ENCODE measurements at regions not wholly inside any gene's neighbourhood (a gene's known extent, or its start where the extent isn't known, plus 50 kb on each side); places are given as distances from the start of the nearest gene placed in this dataset.

DNA sequence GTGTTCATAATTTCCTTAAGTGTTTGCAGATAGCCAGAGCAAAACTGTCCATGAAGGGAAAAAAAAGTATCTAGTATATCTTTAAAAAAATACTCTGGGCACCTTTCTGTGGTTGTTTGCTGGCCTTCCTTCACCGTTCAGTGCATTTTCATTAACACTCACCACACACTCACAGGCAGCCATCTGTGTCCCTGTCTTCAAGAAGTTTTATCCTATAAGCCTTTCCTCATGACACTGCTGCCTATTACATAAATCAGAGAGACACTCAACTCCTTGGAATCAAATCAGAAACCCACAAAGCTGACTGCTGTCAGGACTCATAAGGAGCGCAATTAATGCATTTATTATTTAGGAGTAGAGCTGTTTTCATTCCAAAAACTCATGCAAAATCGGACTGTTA, 1720.2 kb downstream of the PCDH7 start:
- peaks cover 34% of the 10 kb centered on the region for H3K4me1 ChIP-seq (ENCODE audit: insufficient read depth, low read length, poor library complexity, severe bottlenecking)
- POLR2A ChIA-PET = interaction anchor here (2.5 kb wide), 1 partner anchor 13 kb away, joined by 13 read pairs; no protein-coding TSS in a partner anchor
- H2AFZ ChIP-seq (ENCODE audit: low read length) = peak overlapping the region; percentile 86
- CTCF ChIA-PET (ENCODE audit: unreplicated experiment) = no interaction called here
- no peaks in the 10 kb centered on the region for H3K9me2 ChIP-seq (ENCODE audit: insufficient read depth, low read length)
- TF ChIP-seq EZH2phosphoT487 (IDR thresholded peaks at IDR 0.05; ENCODE audit: borderline replicate concordance, low read depth, low read length) = no peak
- TF ChIP-seq, protein P1, sequence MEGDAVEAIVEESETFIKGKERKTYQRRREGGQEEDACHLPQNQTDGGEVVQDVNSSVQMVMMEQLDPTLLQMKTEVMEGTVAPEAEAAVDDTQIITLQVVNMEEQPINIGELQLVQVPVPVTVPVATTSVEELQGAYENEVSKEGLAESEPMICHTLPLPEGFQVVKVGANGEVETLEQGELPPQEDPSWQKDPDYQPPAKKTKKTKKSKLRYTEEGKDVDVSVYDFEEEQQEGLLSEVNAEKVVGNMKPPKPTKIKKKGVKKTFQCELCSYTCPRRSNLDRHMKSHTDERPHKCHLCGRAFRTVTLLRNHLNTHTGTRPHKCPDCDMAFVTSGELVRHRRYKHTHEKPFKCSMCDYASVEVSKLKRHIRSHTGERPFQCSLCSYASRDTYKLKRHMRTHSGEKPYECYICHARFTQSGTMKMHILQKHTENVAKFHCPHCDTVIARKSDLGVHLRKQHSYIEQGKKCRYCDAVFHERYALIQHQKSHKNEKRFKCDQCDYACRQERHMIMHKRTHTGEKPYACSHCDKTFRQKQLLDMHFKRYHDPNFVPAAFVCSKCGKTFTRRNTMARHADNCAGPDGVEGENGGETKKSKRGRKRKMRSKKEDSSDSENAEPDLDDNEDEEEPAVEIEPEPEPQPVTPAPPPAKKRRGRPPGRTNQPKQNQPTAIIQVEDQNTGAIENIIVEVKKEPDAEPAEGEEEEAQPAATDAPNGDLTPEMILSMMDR (conservative IDR thresholded peaks at IDR 0.05; ENCODE audit: low read length) = no peak
- H3K27ac ChIP-seq (ENCODE audit: low read depth, low read length, poor library complexity, severe bottlenecking) = no peak overlapping the region
- BruUV-seq (replicated peaks) = no TSS peak
- H3K79me2 ChIP-seq (ENCODE audit: insufficient read depth, low read depth, low read length) = no peaks in the 10 kb centered on the region
- H3K9me3 ChIP-seq (ENCODE audit: low read length) = no peaks in the 10 kb centered on the region
- H3K4me2 ChIP-seq (ENCODE audit: low read length) = peak overlapping the region; percentile 21; the same call in 1 of the 2 replicates
- intact Hi-C loops (cut with micrococcal nuclease; ENCODE audit: unreplicated experiment) = no loop called here
- peak; percentile 30 for DNase-seq (ENCODE audit: low spot score)
- no peaks in the 10 kb centered on the region for H3K36me3 ChIP-seq (ENCODE audit: insufficient read depth, low read length)
- no peak overlapping the region for H3K4me3 ChIP-seq (ENCODE audit: low read depth, low read length, poor library complexity, severe bottlenecking)
- H4K20me1 ChIP-seq (ENCODE audit: insufficient read depth, low read length) = no peaks in the 10 kb centered on the region

DNA sequence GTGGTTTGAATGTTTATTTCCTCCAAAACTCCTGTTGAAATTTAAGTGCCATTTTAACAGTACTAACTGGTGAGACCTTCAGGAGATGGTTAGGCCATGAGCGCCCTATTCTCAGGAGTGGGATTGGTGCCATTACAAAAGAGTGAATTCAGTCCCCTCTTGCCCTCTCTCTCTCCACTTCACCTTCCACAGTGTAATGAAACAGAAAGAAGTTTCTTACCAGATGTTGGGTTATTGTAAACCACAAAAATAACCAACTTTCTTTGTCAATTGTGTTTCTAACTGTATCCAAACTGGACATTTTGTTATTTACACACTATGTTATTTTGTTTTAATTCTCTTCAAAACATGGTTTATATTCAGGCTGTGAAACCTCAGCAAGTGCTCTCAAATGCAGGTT, 1734.3 kb downstream of the PCDH7 start:
- no TSS peak for BruUV-seq (replicated peaks)

DNA sequence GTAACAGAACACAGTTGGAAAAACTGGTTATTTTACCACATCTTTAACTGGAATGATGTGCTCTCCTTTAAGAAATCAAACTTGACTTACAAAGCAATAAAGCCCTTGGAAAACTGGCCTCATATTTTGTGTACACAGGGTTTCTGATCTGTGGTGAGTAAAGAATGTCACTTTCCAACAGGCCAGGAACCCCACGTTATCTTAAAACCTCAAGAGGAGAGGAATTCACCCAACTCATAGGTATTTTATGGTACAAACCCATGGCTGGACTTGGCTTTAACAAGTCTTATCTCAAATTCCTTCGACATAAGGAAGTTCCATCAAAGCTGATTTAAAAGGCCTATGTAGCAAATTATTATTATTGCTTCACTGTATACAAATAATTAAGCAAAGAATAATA, 1735.1 kb downstream of the PCDH7 start:
- peaks cover 7% of the 10 kb centered on the region; the same call in 1 of the 2 replicates for H3K9me3 ChIP-seq (ENCODE audit: low read length)
- H3K4me2 ChIP-seq (ENCODE audit: low read length) = no peak overlapping the region
- no peak overlapping the region for H3K4me3 ChIP-seq (ENCODE audit: low read depth, low read length, poor library complexity, severe bottlenecking)
- no peaks in the 10 kb centered on the region for H3K4me1 ChIP-seq (ENCODE audit: insufficient read depth, low read length, poor library complexity, severe bottlenecking)
- no peaks in the 10 kb centered on the region for H4K20me1 ChIP-seq (ENCODE audit: insufficient read depth, low read length)
- no peaks in the 10 kb centered on the region for H3K9me2 ChIP-seq (ENCODE audit: insufficient read depth, low read length)
- POLR2A ChIA-PET = no interaction called here
- TF ChIP-seq EZH2phosphoT487 (IDR thresholded peaks at IDR 0.05; ENCODE audit: borderline replicate concordance, low read depth, low read length) = no peak
- TF ChIP-seq, protein P1 (conservative IDR thresholded peaks at IDR 0.05; ENCODE audit: low read length) = no peak
- no peaks in the 10 kb centered on the region for H3K36me3 ChIP-seq (ENCODE audit: insufficient read depth, low read length)
- H2AFZ ChIP-seq (ENCODE audit: low read length) = peak overlapping the region; percentile 82
- no peak overlapping the region for H3K27ac ChIP-seq (ENCODE audit: low read depth, low read length, poor library complexity, severe bottlenecking)
- CTCF ChIA-PET (ENCODE audit: unreplicated experiment) = no interaction called here
- no peaks in the 10 kb centered on the region for H3K79me2 ChIP-seq (ENCODE audit: insufficient read depth, low read depth, low read length)
- no peak for DNase-seq (ENCODE audit: low spot score)
- intact Hi-C loops (cut with micrococcal nuclease; ENCODE audit: unreplicated experiment) = no loop called here
- BruUV-seq (replicated peaks) = no TSS peak

More for the DNA sequence above, 1734.3 kb downstream of the PCDH7 start:
- peaks cover 7% of the 10 kb centered on the region; the same call in 1 of the 2 replicates for H3K9me3 ChIP-seq (ENCODE audit: low read length)
- no peak overlapping the region for H3K4me2 ChIP-seq (ENCODE audit: low read length)
- H3K4me3 ChIP-seq (ENCODE audit: low read depth, low read length, poor library complexity, severe bottlenecking) = no peak overlapping the region
- ChIA-PET POLR2A (interaction anchor here (0.9 to 2.1 kb wide), 4 partner anchors 13 to 340 kb away, joined by 3 to 13 read pairs (median 6); no protein-coding TSS in a partner anchor), CTCF (ENCODE audit: unreplicated experiment) (no interaction called here)
- intact Hi-C loops (cut with micrococcal nuclease; ENCODE audit: unreplicated experiment) = no loop called here
- DNase-seq (ENCODE audit: low spot score) = no peak
- H3K9me2 ChIP-seq (ENCODE audit: insufficient read depth, low read length) = no peaks in the 10 kb centered on the region
- no peaks in the 10 kb centered on the region for H3K4me1 ChIP-seq (ENCODE audit: insufficient read depth, low read length, poor library complexity, severe bottlenecking)
- H3K36me3 ChIP-seq (ENCODE audit: insufficient read depth, low read length) = no peaks in the 10 kb centered on the region
- TF ChIP-seq, protein P1 (conservative IDR thresholded peaks at IDR 0.05; ENCODE audit: low read length) = no peak
- no peak for TF ChIP-seq EZH2phosphoT487 (IDR thresholded peaks at IDR 0.05; ENCODE audit: borderline replicate concordance, low read depth, low read length)
- H2AFZ ChIP-seq (ENCODE audit: low read length) = peak overlapping the region; percentile 82
- no peak overlapping the region for H3K27ac ChIP-seq (ENCODE audit: low read depth, low read length, poor library complexity, severe bottlenecking)
- no peaks in the 10 kb centered on the region for H4K20me1 ChIP-seq (ENCODE audit: insufficient read depth, low read length)
- no peaks in the 10 kb centered on the region for H3K79me2 ChIP-seq (ENCODE audit: insufficient read depth, low read depth, low read length)
